ENCODE measurements at regions not wholly inside any gene's neighbourhood (a gene's known extent, or its start where the extent isn't known, plus 50 kb on each side); places are given as distances from the start of the nearest gene placed in this dataset.

DNA sequence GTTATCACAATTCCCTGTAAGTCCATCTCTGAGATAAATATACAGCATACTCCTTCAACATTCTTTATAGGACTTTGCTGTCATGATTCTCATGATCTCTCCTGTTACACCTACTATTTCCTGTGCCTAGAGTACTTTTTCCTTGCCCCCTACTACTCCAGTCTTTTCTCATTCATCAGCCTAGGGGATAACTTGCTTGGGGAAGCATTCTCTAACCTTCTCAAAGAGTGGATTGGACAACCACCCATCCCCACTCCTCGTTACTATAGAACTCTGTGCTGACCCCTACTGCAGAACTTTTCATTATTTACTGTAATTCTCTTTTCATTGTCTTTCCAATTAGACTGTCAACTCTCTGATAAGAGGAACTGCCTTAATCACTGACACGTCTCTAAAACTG is 57.4 kb upstream of the TFEC start:
- TF ChIP-seq, protein P1, sequence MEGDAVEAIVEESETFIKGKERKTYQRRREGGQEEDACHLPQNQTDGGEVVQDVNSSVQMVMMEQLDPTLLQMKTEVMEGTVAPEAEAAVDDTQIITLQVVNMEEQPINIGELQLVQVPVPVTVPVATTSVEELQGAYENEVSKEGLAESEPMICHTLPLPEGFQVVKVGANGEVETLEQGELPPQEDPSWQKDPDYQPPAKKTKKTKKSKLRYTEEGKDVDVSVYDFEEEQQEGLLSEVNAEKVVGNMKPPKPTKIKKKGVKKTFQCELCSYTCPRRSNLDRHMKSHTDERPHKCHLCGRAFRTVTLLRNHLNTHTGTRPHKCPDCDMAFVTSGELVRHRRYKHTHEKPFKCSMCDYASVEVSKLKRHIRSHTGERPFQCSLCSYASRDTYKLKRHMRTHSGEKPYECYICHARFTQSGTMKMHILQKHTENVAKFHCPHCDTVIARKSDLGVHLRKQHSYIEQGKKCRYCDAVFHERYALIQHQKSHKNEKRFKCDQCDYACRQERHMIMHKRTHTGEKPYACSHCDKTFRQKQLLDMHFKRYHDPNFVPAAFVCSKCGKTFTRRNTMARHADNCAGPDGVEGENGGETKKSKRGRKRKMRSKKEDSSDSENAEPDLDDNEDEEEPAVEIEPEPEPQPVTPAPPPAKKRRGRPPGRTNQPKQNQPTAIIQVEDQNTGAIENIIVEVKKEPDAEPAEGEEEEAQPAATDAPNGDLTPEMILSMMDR (optimal IDR thresholded peaks at IDR 0.05 in 1 of 3, IDR thresholded peaks at IDR 0.05 in 1 of 3, conservative IDR thresholded peaks at IDR 0.05 in 1 of 3; ENCODE audit: extremely low read depth in 1 of 3, insufficient read depth in 2 of 3, low read length in 3 of 3), result no peak
- no peak for TF ChIP-seq EZH2 (IDR thresholded peaks at IDR 0.05; ENCODE audit: low read length)

All from keratinocyte (primary cell).